ENCODE measurements at regions not wholly inside any gene's neighbourhood (a gene's known extent, or its start where the extent isn't known, plus 50 kb on each side); places are given as distances from the start of the nearest gene placed in this dataset.

DNA sequence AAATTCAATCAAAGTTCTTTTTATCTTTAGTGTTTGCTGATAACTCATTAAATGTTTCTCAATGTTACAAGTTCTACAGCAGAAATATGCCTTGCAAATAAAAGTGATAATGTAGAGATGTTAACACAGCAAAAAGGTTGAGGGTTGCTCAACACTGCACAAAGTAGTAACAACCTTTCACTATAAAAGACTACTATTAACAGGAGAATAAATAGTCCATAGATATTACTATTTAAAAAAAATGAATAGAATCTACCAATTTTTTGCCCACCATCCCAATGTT is 378.1 kb downstream of the RBM43 start:
- ATAC-seq (ENCODE audit: low FRiP score) (no peak), DNase-seq (ENCODE audit: low spot score) (no peak)
- no peak for TF ChIP-seq CTCF (IDR thresholded peaks at IDR 0.05)

GRCh38 chr2:150882751-150883612 is 378.7 kb downstream of the RBM43 start:
- TF ChIP-seq CTCF (IDR thresholded peaks at IDR 0.05) = no peak
- ATAC-seq (ENCODE audit: low FRiP score) (no peak), DNase-seq (ENCODE audit: low spot score) (no peak)

DNA sequence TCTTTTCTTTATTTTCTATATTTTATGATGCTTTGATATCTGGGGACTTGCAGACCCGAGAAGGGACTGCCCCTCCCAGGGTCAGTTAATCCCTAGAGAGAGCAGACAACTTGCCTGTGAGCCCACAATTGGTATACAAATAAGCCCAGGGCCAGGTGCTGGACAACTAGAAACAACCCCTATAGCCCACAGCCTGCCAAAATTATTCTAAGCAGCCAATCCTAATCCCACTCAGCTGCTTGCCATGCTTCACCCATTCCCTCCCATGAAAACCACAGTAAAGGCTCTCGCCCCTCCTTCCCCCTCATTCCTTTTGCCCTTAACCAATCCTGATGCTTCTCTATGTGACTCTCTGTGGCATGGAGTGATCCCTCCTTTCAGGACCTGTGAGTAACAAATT is 380.7 kb downstream of the RBM43 start:
- no peak for DNase-seq (ENCODE audit: low spot score)
- ATAC-seq (ENCODE audit: low FRiP score) = no peak
- no peak for TF ChIP-seq CTCF (IDR thresholded peaks at IDR 0.05)

- ATAC-seq (ENCODE audit: low FRiP score) (no peak), DNase-seq (ENCODE audit: low spot score) (no peak)
- no peak for TF ChIP-seq CTCF (IDR thresholded peaks at IDR 0.05)
Measured at GRCh38 chr2:150878356-150878755, 383.3 kb downstream of the RBM43 start.

DNA sequence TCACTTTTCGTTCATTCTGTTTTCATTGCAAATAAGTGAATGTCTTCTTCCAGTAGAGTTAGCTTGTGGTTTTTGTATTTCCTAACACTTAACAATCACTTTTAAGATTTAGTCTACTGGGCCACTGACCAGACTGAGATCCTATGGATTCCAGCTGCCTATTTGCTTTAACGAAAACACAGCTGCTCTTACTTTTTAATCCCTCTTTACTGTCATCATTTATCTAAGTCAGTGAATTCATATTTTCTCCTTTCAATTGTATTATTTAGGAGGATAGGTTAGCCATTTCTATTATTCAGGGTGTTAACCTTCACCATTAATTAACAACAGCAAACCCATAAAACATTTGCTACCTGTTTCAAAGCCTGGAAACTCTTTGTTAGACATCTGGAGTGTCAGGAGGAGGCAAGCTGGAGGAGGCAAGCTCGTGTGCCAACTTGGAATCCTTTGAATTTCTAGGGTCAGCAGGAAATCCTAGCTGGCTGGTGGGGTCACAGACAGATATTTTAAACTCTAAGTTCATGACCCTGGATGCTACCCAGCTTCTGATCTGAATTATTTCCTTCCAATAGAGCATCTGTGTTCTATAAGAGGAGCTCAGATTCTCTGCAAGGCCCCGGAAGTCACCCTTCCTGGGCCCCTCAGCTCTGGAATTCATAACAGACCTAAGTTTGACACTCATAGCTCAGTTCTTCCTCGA is 385.3 kb downstream of the RBM43 start:
- TF ChIP-seq CTCF (IDR thresholded peaks at IDR 0.05) = no peak
- DNase-seq (ENCODE audit: low spot score) = no peak
- ATAC-seq (ENCODE audit: low FRiP score) = no peak

- DNase-seq (ENCODE audit: low spot score) (no peak), ATAC-seq (ENCODE audit: low FRiP score) (no peak)
- no peak for TF ChIP-seq CTCF (IDR thresholded peaks at IDR 0.05)
Measured at GRCh38 chr2:150873396-150873772, 385.9 kb upstream of the RND3 start.

Measured in omental fat pad (tissue), 3 donors.